Mesenteric fat pad (tissue), 1 donor: ENCODE measurements at regions not wholly inside any gene's neighbourhood (a gene's known extent, or its start where the extent isn't known, plus 50 kb on each side); places are given as distances from the start of the nearest gene placed in this dataset.
"Not testable (repeated sequence)": the region's sequence is repeated elsewhere in the genome, so short reads cannot be mapped to it uniquely, and the experiment has no call there.

ENCODE experiments used
- DNase-seq: peaks from one replicate; pipeline ENCODE4 v3.0.0-alpha.2; 2020; ENCODE audit warnings: low spot score
- donor health status: DM: yes; HTN: yes; CAD: no.

- no peak for DNase-seq
These were observed 89.6 kb downstream of the DDX1 start for GRCh38 chr2:15681089-15681885.

GRCh38 chr2:15682354-15682753 is 90.7 kb downstream of the DDX1 start:
- DNase-seq = no peak

- no peak for DNase-seq
These were observed 92.7 kb downstream of the DDX1 start for GRCh38 chr2:15684161-15685039.

GRCh38 chr2:15685143-15685542 is 93.5 kb downstream of the DDX1 start:
- DNase-seq = no peak

- DNase-seq = no peak
These were observed 95.0 kb downstream of the DDX1 start for GRCh38 chr2:15686643-15687042.

- no peak for DNase-seq
These were observed 95.6 kb downstream of the DDX1 start for GRCh38 chr2:15687243-15687642.

- no peak for DNase-seq
These were observed 96.1 kb downstream of the DDX1 start for GRCh38 chr2:15687720-15688119.

GRCh38 chr2:15688924-15689568 is 97.4 kb downstream of the DDX1 start:
- DNase-seq = no peak

GRCh38 chr2:15689654-15690053 is 98.0 kb downstream of the DDX1 start:
- no peak for DNase-seq

- DNase-seq = no peak
These were observed 100.1 kb downstream of the DDX1 start for GRCh38 chr2:15691586-15692310.

GRCh38 chr2:15692551-15693377 is 101.1 kb downstream of the DDX1 start:
- no peak for DNase-seq

GRCh38 chr2:15693382-15693781 is 101.7 kb downstream of the DDX1 start:
- DNase-seq = no peak

- DNase-seq = no peak
These were observed 102.4 kb downstream of the DDX1 start for GRCh38 chr2:15693926-15694588.

GRCh38 chr2:15694589-15694986 is 102.9 kb downstream of the DDX1 start:
- DNase-seq = no peak

GRCh38 chr2:15695582-15696330 is 104.1 kb downstream of the DDX1 start:
- DNase-seq = no peak

GRCh38 chr2:15696606-15697170 is 105.0 kb downstream of the DDX1 start:
- not testable (repeated sequence) for DNase-seq

- no peak for DNase-seq
These were observed 108.5 kb downstream of the DDX1 start for GRCh38 chr2:15700131-15700530.

- no peak for DNase-seq
These were observed 109.1 kb downstream of the DDX1 start for GRCh38 chr2:15700599-15701340.
